RWPE1 (cell line): ENCODE measurements at regions not wholly inside any gene's neighbourhood (a gene's known extent, or its start where the extent isn't known, plus 50 kb on each side); places are given as distances from the start of the nearest gene placed in this dataset.

Experiments used
- CTCF ChIA-PET: fragments of 350-600 bp; sonication (Branson Sonifier 250); formaldehyde crosslinking; extraction: SDS; loops from one replicate; lab custom pipeline; 2021; lab: Yijun Ruan, JAX
- POLR2A ChIA-PET: fragments of 400-600 bp; formaldehyde crosslinking; extraction: SDS; loops from one replicate; lab custom pipeline; 2020; ENCODE audit warnings: antibody characterized with exemption; ENCODE audit not compliant: low non-redundant PET; lab: Yijun Ruan, JAX
- DNase-seq: peaks from one replicate; pipeline ENCODE4 v3.0.0; 2012; ENCODE audit warnings: low spot score
- H3K27ac ChIP-seq: fragments of 450-650 bp; 2 replicates; pipeline ENCODE4 v1.5.1; 2017
- CTCF ChIP-seq: fragments of 450-650 bp; conservative IDR thresholded peaks from 2 replicates; pipeline ENCODE4 v1.5.1; 2017; ENCODE audit warnings: low read depth, mild to moderate bottlenecking

GRCh38 chr16:31701734-31702133 is 171.9 kb upstream of the ZNF267 start:
- no peak for DNase-seq
- ChIA-PET CTCF (interaction anchor here (0.6 kb wide), 2 partner anchors 211 to 852 kb away, joined by 4 read pairs; no protein-coding TSS in a partner anchor), POLR2A (no interaction called here)
- TF ChIP-seq CTCF = no peak
- no peak overlapping the region for H3K27ac ChIP-seq

- TF ChIP-seq CTCF = no peak
- CTCF ChIA-PET = no interaction called here
- no peak overlapping the region for H3K27ac ChIP-seq
- no peak for DNase-seq
- POLR2A ChIA-PET = no interaction called here
Observed at GRCh38 chr16:31702796-31703195, 170.8 kb upstream of the ZNF267 start.

GRCh38 chr16:31703526-31704128 is 170.0 kb upstream of the ZNF267 start:
- no peak for TF ChIP-seq CTCF
- H3K27ac ChIP-seq = no peak overlapping the region
- ChIA-PET POLR2A (no interaction called here), CTCF (no interaction called here)
- no peak for DNase-seq

- H3K27ac ChIP-seq = no peak overlapping the region
- no peak for TF ChIP-seq CTCF
- CTCF ChIA-PET = no interaction called here
- no peak for DNase-seq
- POLR2A ChIA-PET = no interaction called here
Observed at GRCh38 chr16:31704138-31704537, 169.5 kb upstream of the ZNF267 start.

- DNase-seq = no peak
- POLR2A ChIA-PET = no interaction called here
- no peak overlapping the region for H3K27ac ChIP-seq
- CTCF ChIA-PET = no interaction called here
- no peak for TF ChIP-seq CTCF
Observed at GRCh38 chr16:31705371-31705770, 168.2 kb upstream of the ZNF267 start.

- CTCF ChIA-PET = no interaction called here
- no peak for TF ChIP-seq CTCF
- no peak for DNase-seq
- no peak overlapping the region for H3K27ac ChIP-seq
- POLR2A ChIA-PET = no interaction called here
Observed at GRCh38 chr16:31706318-31706717, 167.3 kb upstream of the ZNF267 start.
